ENCODE measurements at regions not wholly inside any gene's neighbourhood (a gene's known extent, or its start where the extent isn't known, plus 50 kb on each side); places are given as distances from the start of the nearest gene placed in this dataset.

DNA sequence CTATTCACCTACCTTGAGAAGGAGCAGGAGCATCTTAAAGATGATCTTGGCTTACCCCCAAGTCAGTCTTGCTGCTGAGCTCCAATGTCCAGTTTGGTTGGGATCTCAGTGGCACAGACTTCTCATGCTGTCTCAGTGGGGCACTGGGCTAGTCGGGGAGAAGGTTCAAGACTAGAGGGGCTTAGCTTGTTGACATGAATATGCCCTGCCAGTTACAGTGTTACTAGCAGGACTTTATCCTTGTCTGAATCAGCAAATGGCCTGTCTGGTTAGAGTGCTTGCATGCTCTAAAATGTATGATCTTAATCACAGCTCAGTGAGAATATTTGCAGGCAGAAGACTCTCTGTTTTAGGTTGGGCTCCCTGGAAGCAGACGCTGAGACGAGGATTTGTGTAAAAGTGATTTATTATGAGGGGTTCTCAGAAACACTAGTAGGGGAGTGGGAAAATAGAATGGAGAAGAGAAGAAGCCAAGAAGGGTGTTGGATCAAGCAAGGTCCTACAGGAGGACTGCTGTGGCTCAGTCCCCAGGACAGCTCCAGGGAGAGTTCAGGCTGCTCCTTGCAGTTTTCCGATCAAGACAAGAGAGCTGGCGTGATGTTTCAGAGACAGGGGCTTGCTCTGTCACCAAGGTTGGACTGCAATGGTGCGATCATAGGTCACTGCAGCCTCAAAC is 150.4 kb upstream of the HS3ST2 start:
- Histone ChIP-seq H3K9me3 (replicated peaks in 1 of 3) (no peaks in the 10 kb centered on the region), H3K4me1 (replicated peaks in 1 of 2) (no peaks in the 10 kb centered on the region), H3K36me3 (replicated peaks in 1 of 2) (no peaks in the 10 kb centered on the region), H3K27ac (no peak overlapping the region), H3K4me3 (no peak overlapping the region), H3K27me3 (peaks cover 3% of the 10 kb centered on the region)
- TF ChIP-seq POLR2A (IDR thresholded peaks at IDR 0.05) = no peak
- TF ChIP-seq, protein P1, sequence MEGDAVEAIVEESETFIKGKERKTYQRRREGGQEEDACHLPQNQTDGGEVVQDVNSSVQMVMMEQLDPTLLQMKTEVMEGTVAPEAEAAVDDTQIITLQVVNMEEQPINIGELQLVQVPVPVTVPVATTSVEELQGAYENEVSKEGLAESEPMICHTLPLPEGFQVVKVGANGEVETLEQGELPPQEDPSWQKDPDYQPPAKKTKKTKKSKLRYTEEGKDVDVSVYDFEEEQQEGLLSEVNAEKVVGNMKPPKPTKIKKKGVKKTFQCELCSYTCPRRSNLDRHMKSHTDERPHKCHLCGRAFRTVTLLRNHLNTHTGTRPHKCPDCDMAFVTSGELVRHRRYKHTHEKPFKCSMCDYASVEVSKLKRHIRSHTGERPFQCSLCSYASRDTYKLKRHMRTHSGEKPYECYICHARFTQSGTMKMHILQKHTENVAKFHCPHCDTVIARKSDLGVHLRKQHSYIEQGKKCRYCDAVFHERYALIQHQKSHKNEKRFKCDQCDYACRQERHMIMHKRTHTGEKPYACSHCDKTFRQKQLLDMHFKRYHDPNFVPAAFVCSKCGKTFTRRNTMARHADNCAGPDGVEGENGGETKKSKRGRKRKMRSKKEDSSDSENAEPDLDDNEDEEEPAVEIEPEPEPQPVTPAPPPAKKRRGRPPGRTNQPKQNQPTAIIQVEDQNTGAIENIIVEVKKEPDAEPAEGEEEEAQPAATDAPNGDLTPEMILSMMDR (IDR thresholded peaks at IDR 0.05) = no peak
- 54 to 68% (median 67%) methylated on average over 6 of the region's 6 CpGs for WGBS, 4 donors
- intact Hi-C loops (cut with DNase I) = no loop called here
- no peak for DNase-seq

DNA sequence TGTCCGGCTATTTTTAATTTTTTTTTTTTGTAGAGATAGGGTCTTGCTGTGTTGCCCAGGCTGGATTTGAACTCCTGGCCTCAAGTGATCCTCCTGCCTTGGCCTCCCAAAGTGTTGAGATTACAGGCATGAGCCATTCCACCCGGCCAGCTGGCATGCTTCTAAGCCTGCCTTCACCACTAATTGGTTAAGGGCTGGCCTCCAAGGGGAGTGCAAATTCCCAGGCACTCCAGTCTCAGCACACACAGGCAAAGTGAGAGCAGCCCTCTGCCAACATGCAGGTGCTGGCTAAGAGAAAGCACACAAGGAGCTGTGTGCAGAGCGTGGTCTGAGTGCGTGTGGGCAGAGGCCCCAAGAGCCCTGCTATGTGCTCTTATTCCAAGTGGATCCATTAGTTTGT is 149.8 kb upstream of the HS3ST2 start:
- intact Hi-C loops (cut with DNase I) = no loop called here
- H3K27ac ChIP-seq = no peak overlapping the region
- no peak overlapping the region for H3K4me3 ChIP-seq
- H3K4me1 ChIP-seq (replicated peaks in 1 of 2) = no peaks in the 10 kb centered on the region
- TF ChIP-seq, protein P1 (IDR thresholded peaks at IDR 0.05) = no peak
- TF ChIP-seq POLR2A (IDR thresholded peaks at IDR 0.05) = no peak
- H3K36me3 ChIP-seq (replicated peaks in 1 of 2) = no peaks in the 10 kb centered on the region
- H3K9me3 ChIP-seq (replicated peaks in 1 of 3) = no peaks in the 10 kb centered on the region
- 57 to 72% (median 70%) methylated on average over 4 of the region's 4 CpGs for WGBS, 4 donors
- no peak for DNase-seq
- peaks cover 3% of the 10 kb centered on the region for H3K27me3 ChIP-seq

DNA sequence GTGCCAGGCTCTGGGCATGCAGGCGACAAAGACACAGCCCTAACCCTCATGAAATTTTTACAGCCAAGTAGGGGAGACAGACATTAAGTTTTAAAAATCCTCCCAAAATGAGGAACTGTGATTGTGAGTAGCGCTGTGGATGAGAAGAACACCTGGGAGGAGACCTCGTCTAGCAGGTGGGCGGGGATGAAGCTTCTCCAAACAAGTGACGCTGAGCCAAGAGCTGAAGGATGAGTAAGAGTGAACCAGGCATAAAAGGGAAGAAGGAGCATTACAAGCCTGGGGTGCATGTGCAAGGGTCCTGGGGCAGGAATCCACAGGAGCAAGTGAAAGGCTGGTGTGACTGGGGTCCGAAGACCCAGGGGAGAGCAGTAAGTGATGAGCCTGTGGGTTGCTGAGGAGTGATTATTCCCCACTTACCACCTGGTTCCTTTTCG is 149.4 kb upstream of the HS3ST2 start:
- TF ChIP-seq POLR2A (IDR thresholded peaks at IDR 0.05) = no peak
- TF ChIP-seq, protein P1 (IDR thresholded peaks at IDR 0.05) = no peak
- intact Hi-C loops (cut with DNase I) = no loop called here
- Histone ChIP-seq H3K27ac (no peak overlapping the region), H3K4me3 (no peak overlapping the region), H3K4me1 (replicated peaks in 1 of 2) (no peaks in the 10 kb centered on the region), H3K27me3 (peaks cover 3% of the 10 kb centered on the region), H3K36me3 (replicated peaks in 1 of 2) (no peaks in the 10 kb centered on the region), H3K9me3 (replicated peaks in 1 of 3) (no peaks in the 10 kb centered on the region)
- WGBS, 4 donors = 67 to 73% (median 70%) methylated on average over 7 of the region's 7 CpGs
- no peak for DNase-seq

DNA sequence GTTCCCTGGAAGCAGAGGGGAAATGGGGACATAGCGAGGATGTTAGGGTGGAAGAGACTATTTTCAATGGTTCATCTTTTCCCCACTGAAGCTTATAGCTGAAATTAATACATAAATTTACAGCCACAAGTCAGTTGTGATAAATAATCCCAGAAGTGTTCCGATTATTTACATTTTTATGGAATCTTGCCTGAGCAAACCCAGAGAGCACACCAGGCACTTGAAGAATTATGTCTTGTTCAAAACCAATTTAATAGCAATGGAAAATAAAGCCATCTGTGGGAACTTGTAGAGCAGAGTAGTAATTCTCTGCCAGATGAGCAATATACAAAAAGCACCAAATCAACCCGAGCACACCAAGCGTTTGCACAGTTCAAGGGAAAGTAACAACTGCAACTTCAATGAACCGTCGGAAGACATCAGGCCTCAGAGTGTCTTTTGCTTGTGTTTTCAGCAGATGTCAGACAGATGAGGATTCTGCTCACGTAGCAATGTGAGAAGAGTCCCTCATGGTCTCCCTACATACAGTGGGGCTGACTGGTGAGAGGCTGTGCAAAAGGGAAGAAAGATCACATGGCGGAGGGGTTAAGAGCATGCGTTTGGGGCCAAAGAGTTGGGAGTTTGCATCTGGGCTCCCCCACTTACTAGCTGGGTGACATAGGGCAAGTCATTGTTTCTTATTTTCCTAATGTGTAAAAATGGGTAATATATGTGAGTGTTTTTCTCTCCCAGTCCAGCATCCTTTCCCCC is 148.7 kb upstream of the HS3ST2 start:
- Histone ChIP-seq H3K4me1 (replicated peaks in 1 of 2) (no peaks in the 10 kb centered on the region), H3K36me3 (replicated peaks in 1 of 2) (no peaks in the 10 kb centered on the region), H3K4me3 (no peak overlapping the region), H3K27me3 (peaks cover 3% of the 10 kb centered on the region), H3K9me3 (replicated peaks in 1 of 3) (no peaks in the 10 kb centered on the region), H3K27ac (no peak overlapping the region)
- DNase-seq = no peak
- 72 to 78% (median 74%) methylated on average over 9 of the region's 9 CpGs for WGBS, 4 donors
- TF ChIP-seq, protein P1 (IDR thresholded peaks at IDR 0.05) = no peak
- no peak for TF ChIP-seq POLR2A (IDR thresholded peaks at IDR 0.05)
- intact Hi-C loops (cut with DNase I) = no loop called here
